H7 (cell line): ENCODE measurements at regions not wholly inside any gene's neighbourhood (a gene's known extent, or its start where the extent isn't known, plus 50 kb on each side); places are given as distances from the start of the nearest gene placed in this dataset.

Experiments used
- DNase-seq: peaks from one replicate; pipeline ENCODE4 v3.0.0; 2012
- H3K27me3 ChIP-seq: 2 replicates; pipeline ENCODE4 v1.6.0; 2011; ENCODE audit warnings: mild to moderate bottlenecking, low read length; ENCODE audit not compliant: control insufficient read depth, insufficient read depth
- H3K36me3 ChIP-seq: replicated peaks from 2 replicates; pipeline ENCODE4 v1.5.1; 2011; ENCODE audit warnings: low read length; ENCODE audit not compliant: control insufficient read depth, insufficient read depth
- H3K4me3 ChIP-seq: 2 replicates; pipeline ENCODE4 v1.5.1; 2011; ENCODE audit warnings: low read depth, mild to moderate bottlenecking, control low read depth, low read length, moderate library complexity; ENCODE audit not compliant: insufficient read depth

DNA sequence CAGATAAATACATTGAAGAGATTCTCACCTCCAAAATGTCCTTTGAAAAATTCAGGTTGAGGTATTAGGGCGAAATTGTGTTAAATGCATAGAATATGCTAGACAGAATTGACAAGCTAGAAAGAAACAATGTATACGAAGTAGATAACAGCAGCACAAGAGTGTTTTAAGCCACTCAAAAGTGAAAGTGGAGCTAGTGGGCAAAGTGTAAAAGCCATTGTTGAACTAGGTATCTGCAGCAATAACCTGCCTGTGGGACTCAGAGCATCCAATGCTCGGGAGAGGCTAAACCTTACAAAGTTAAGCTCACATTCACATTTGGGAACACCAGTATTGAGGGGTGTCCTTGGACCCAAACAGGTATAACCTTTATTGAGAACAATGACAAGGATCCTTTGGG is 180.6 kb upstream of the TMPO start:
- H3K4me3 ChIP-seq, result no peak overlapping the region
- no peak for DNase-seq
- H3K36me3 ChIP-seq, result no peaks in the 10 kb centered on the region
- H3K27me3 ChIP-seq, result no peaks in the 10 kb centered on the region

DNA sequence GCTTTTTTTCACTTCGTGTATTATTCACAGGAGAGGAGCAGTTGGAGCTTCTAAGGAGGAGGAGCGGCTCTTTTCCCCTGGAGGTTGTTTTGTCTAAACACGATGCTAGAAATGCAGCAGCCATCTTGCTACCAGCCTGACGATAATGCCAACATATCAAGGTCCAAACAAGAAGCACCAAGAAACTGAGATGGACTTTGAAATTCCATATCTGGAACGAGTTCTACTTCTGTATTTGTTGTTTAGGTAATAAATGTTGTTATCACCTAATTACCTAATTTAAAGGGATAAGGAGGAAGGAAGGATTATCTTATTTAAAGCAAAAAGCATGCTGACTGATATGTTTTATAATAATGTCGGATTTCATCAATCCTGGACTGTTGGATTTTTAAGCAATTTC is 174.4 kb upstream of the TMPO start:
- no peaks in the 10 kb centered on the region for H3K27me3 ChIP-seq
- no peaks in the 10 kb centered on the region for H3K36me3 ChIP-seq
- DNase-seq, result no peak
- H3K4me3 ChIP-seq, result no peak overlapping the region

DNA sequence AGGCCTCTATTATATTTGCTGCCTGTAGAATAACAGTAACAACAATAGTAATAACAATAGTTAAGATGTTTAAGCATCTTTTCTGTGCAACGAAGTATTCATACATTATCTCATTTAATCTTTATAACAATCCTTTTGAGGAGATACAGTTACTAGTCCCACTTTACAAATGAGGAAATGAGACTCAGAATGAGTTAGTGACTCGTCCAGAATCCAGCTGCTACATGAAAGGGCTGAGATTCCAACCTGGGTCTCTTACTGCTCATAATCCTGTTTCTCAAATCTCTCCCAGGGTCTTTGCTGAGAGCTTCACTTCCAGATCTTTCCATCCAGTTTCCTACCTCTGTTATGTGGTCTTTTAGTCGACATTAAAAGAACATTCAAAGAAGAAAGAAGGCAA is 173.7 kb upstream of the TMPO start:
- Histone ChIP-seq H3K4me3 (no peak overlapping the region), H3K36me3 (no peaks in the 10 kb centered on the region), H3K27me3 (no peaks in the 10 kb centered on the region)
- DNase-seq, result no peak

GRCh38 chr12:98343002-98343567 is 172.3 kb upstream of the TMPO start:
- Histone ChIP-seq H3K27me3 (no peaks in the 10 kb centered on the region), H3K4me3 (no peak overlapping the region), H3K36me3 (no peaks in the 10 kb centered on the region)
- no peak for DNase-seq

- H3K27me3 ChIP-seq, result no peaks in the 10 kb centered on the region
- H3K36me3 ChIP-seq, result no peaks in the 10 kb centered on the region
- DNase-seq, result no peak
- no peak overlapping the region for H3K4me3 ChIP-seq
These were observed 171.1 kb upstream of the TMPO start for GRCh38 chr12:98344046-98344930.

DNA sequence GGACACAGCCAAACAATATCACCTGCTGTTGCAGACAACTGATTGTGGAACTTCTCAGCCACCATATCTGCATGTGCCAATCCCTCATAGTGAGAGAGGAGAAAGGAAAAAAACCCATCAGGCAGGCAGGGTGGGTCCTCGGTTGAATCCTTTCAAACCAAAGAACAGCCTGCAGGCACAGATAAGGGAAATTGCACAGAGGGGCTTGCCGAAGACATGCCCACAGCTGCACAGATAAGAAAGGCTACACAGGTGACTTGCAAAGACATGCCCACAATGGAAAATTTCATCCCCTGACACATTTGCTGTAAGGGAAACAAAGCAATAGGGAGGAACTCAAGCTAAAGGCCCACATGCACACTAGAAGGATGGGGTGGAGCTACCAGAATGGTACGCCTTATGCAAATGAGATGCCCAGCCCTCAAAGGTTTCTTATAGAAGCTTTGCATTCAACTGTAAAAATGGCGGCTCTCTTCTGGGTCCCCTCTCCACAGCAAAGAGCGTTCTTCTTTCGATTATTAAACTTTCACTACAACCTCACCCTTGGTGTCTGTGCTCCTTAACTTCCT is 170.0 kb upstream of the TMPO start:
- H3K36me3 ChIP-seq, result no peaks in the 10 kb centered on the region
- H3K27me3 ChIP-seq, result no peaks in the 10 kb centered on the region
- DNase-seq, result no peak
- no peak overlapping the region for H3K4me3 ChIP-seq

DNA sequence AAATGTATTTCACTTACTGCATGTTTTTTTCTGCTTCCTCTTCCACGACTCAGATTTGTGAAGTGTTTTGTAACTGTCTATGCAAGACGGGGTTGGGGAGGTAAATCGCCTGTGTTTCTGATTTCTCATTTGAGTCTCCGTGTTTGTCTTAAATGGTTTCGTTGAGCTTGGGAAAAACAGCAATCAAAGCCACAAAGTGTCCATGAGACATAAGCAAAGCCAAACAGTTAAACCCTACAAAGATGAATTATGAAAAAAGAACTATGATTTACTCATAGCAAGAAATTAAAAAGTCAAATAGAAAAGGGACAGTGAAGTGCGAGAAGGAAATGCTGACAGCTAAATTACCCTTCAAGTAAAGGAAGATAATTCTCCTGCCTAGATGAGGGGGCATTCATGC is 164.3 kb upstream of the TMPO start:
- no peaks in the 10 kb centered on the region for H3K36me3 ChIP-seq
- no peaks in the 10 kb centered on the region for H3K27me3 ChIP-seq
- DNase-seq, result no peak
- H3K4me3 ChIP-seq, result no peak overlapping the region

GRCh38 chr12:98351784-98352183 is 163.6 kb upstream of the TMPO start:
- H3K4me3 ChIP-seq, result no peak overlapping the region
- H3K27me3 ChIP-seq, result no peaks in the 10 kb centered on the region
- no peak for DNase-seq
- H3K36me3 ChIP-seq, result no peaks in the 10 kb centered on the region

- no peaks in the 10 kb centered on the region for H3K36me3 ChIP-seq
- no peak for DNase-seq
- no peak overlapping the region for H3K4me3 ChIP-seq
- H3K27me3 ChIP-seq, result no peaks in the 10 kb centered on the region
These were observed 163.1 kb upstream of the TMPO start for GRCh38 chr12:98352218-98352811.

GRCh38 chr12:98352835-98353234 is 162.6 kb upstream of the TMPO start:
- Histone ChIP-seq H3K36me3 (no peaks in the 10 kb centered on the region), H3K4me3 (no peak overlapping the region), H3K27me3 (no peaks in the 10 kb centered on the region)
- DNase-seq, result no peak

GRCh38 chr12:98354520-98355035 is 160.8 kb upstream of the TMPO start:
- DNase-seq, result no peak
- no peaks in the 10 kb centered on the region for H3K27me3 ChIP-seq
- no peaks in the 10 kb centered on the region for H3K36me3 ChIP-seq
- H3K4me3 ChIP-seq, result no peak overlapping the region

- no peak for DNase-seq
- Histone ChIP-seq H3K36me3 (no peaks in the 10 kb centered on the region), H3K4me3 (no peak overlapping the region), H3K27me3 (no peaks in the 10 kb centered on the region)
These were observed 160.1 kb upstream of the TMPO start for GRCh38 chr12:98355322-98355721.

- no peak overlapping the region for H3K4me3 ChIP-seq
- no peaks in the 10 kb centered on the region for H3K27me3 ChIP-seq
- DNase-seq, result no peak
- H3K36me3 ChIP-seq, result no peaks in the 10 kb centered on the region
These were observed 159.5 kb upstream of the TMPO start for GRCh38 chr12:98355933-98356332.

GRCh38 chr12:98358144-98358543 is 157.2 kb upstream of the TMPO start:
- no peak for DNase-seq
- no peaks in the 10 kb centered on the region for H3K27me3 ChIP-seq

GRCh38 chr12:98359856-98360255 is 155.5 kb upstream of the TMPO start:
- DNase-seq, result no peak
- Histone ChIP-seq H3K4me3 (no peak overlapping the region), H3K36me3 (no peaks in the 10 kb centered on the region), H3K27me3 (no peaks in the 10 kb centered on the region)

More at GRCh38 chr12:98358144-98358543, 157.2 kb upstream of the TMPO start:
- no peaks in the 10 kb centered on the region for H3K36me3 ChIP-seq
- H3K4me3 ChIP-seq, result no peak overlapping the region
